A549 (cell line): ENCODE measurements at regions not wholly inside any gene's neighbourhood (a gene's known extent, or its start where the extent isn't known, plus 50 kb on each side); places are given as distances from the start of the nearest gene placed in this dataset.

Experiments used
- ATAC-seq, 2 experiments: fragments of 200-7000 bp in 1 of 2; fragments of >200 bp in 1 of 2; cut with Nextera tagmentation in 1 of 2; cut with Tn5 transposase in 1 of 2; 3 replicates each; pipeline versions ENCODE4 v1.8.0 to v1.9.1; 2018 to 2020; ENCODE audit warnings: mild to moderate bottlenecking in 1 of 2, moderate library complexity in 1 of 2
- CTCF ChIA-PET: fragments of 300-600 bp; sonication (Branson Sonifier 250); formaldehyde crosslinking; extraction: SDS; loops from one replicate; lab custom pipeline; 2021; ENCODE audit warnings: antibody characterized with exemption, inconsistent platforms; lab: Yijun Ruan, JAX
- POLR2A ChIA-PET: fragments of 350-600 bp; formaldehyde crosslinking; extraction: SDS; loops from one replicate; lab custom pipeline; 2021; ENCODE audit warnings: antibody characterized with exemption, inconsistent platforms; lab: Yijun Ruan, JAX
- DNase-seq, 2 experiments: peaks; one replicate each; pipeline versions ENCODE4 v3.0.0 to v3.0.0-alpha.2; 2011 to 2016; ENCODE audit warnings: low read depth in 1 of 2, low spot score in 1 of 2
- FAIRE-seq: peaks from 2 replicates; lab custom pipeline; 2011; peaks lifted over from hg19 to GRCh38; lab: Jason Lieb, UNC
- H3K27ac ChIP-seq, 2 experiments: fragments of >200 bp; sonication (Bioruptor Twin); formaldehyde crosslinking; 3 replicates each; pipeline ENCODE4 v1.5.1; 2016 to 2017
- H3K4me1 ChIP-seq: fragments of >200 bp; sonication (Bioruptor Twin); formaldehyde crosslinking; 3 replicates; pipeline ENCODE4 v1.6.1; 2016
- H3K4me2 ChIP-seq: fragments of >200 bp; sonication (Bioruptor Twin); formaldehyde crosslinking; 3 replicates; pipeline ENCODE4 v1.6.1; 2016
- H3K4me3 ChIP-seq: fragments of >200 bp; sonication (Bioruptor Twin); formaldehyde crosslinking; 3 replicates; pipeline ENCODE4 v1.5.1; 2016
- H3K9me3 ChIP-seq: fragments of >200 bp; sonication (Bioruptor Twin); formaldehyde crosslinking; 3 replicates; pipeline ENCODE4 v1.6.1; 2016
- CBX8 ChIP-seq: fragments of 200-600 bp; sonication (generic); IDR thresholded peaks from 2 replicates; pipeline ENCODE4 v1.6.1; 2016
- EHMT2 ChIP-seq: fragments of 200-600 bp; sonication (generic); IDR thresholded peaks from 2 replicates; pipeline ENCODE4 v1.6.1; 2016; ENCODE audit warnings: antibody characterized with exemption, low read depth, mild to moderate bottlenecking, moderate library complexity
- EP300 ChIP-seq, 2 experiments: fragments of >200 bp; sonication (Bioruptor Twin); formaldehyde crosslinking; IDR thresholded peaks; 2 replicates in 1 of 2; 3 replicates in 1 of 2; pipeline ENCODE4 v1.6.1; 2016 to 2017
- FOSB ChIP-seq: fragments of 250-450 bp; sonication (Bioruptor Pico); IDR thresholded peaks from 2 replicates; pipeline ENCODE4 v1.5.0; 2020; ENCODE audit warnings: mild to moderate bottlenecking, moderate library complexity
- HDAC2 ChIP-seq: fragments of 200-600 bp; sonication (generic); IDR thresholded peaks from 2 replicates; pipeline ENCODE4 v1.6.1; 2016
- HOXA7 ChIP-seq: fragments of 250-450 bp; sonication (Bioruptor Pico); IDR thresholded peaks from 2 replicates; pipeline ENCODE4 v1.5.0; 2020; ENCODE audit warnings: mild to moderate bottlenecking, moderate library complexity
- HOXB13 ChIP-seq: fragments of 250-450 bp; sonication (Bioruptor Pico); IDR thresholded peaks from 2 replicates; pipeline ENCODE4 v1.5.0; 2020; ENCODE audit warnings: low read depth, mild to moderate bottlenecking, moderate library complexity
- JUN ChIP-seq, 2 experiments: fragments of >200 bp; sonication (Bioruptor Twin); formaldehyde crosslinking; IDR thresholded peaks; 2 replicates in 1 of 2; 3 replicates in 1 of 2; pipeline ENCODE4 v1.6.1; 2016 to 2017
- KDM1A ChIP-seq: fragments of 200-600 bp; sonication (generic); IDR thresholded peaks from 2 replicates; pipeline ENCODE4 v1.6.1; 2016; ENCODE audit warnings: low read depth, mild to moderate bottlenecking
- MAFK ChIP-seq: fragments of 450-650 bp; IDR thresholded peaks from 2 replicates; pipeline ENCODE4 v1.6.1; 2014; ENCODE audit not compliant: partially characterized antibody
- MAZ ChIP-seq: fragments of 150-350 bp; IDR thresholded peaks from 2 replicates; pipeline ENCODE4 v1.6.1; 2014; ENCODE audit warnings: antibody characterized with exemption, low read depth, low read length, borderline replicate concordance
- MYC ChIP-seq: IDR thresholded peaks from 2 replicates; pipeline ENCODE4 v1.6.1; 2012; ENCODE audit warnings: mild to moderate bottlenecking, inconsistent platforms, low read length, improper control_type of control experiment, borderline replicate concordance
- PHF8 ChIP-seq: fragments of 200-600 bp; sonication (generic); IDR thresholded peaks from 2 replicates; pipeline ENCODE4 v1.6.1; 2016; ENCODE audit warnings: low read depth, mild to moderate bottlenecking, antibody characterized with exemption, moderate library complexity, borderline replicate concordance
- POLR2A ChIP-seq: IDR thresholded peaks from 2 replicates; pipeline ENCODE4 v1.6.1; 2012; ENCODE audit warnings: mild to moderate bottlenecking, low read length
- RAD21 ChIP-seq, 2 experiments: fragments of >200 bp in 1 of 2; sonication (Bioruptor Twin) in 1 of 2; formaldehyde crosslinking in 1 of 2; IDR thresholded peaks in 1 of 2; conservative IDR thresholded peaks in 1 of 2; 2 replicates in 1 of 2; 3 replicates in 1 of 2; pipeline ENCODE4 v1.6.1; 2012 to 2018; ENCODE audit warnings: inconsistent platforms in 1 of 2
- SMC3 ChIP-seq: fragments of >200 bp; sonication (Bioruptor Twin); formaldehyde crosslinking; IDR thresholded peaks from 3 replicates; pipeline ENCODE4 v1.6.1; 2018; ENCODE audit warnings: inconsistent platforms
- TFCP2L1 ChIP-seq: fragments of 250-450 bp; sonication (Bioruptor Pico); IDR thresholded peaks from 2 replicates; pipeline ENCODE4 v1.5.0; 2021; ENCODE audit warnings: mild to moderate bottlenecking
- TP53 ChIP-seq: fragments of 250-450 bp; sonication (Bioruptor Pico); IDR thresholded peaks from 2 replicates; pipeline ENCODE4 v1.5.0; 2021; ENCODE audit warnings: mild to moderate bottlenecking, moderate library complexity
- ZC3H11A ChIP-seq: fragments of 450-650 bp; IDR thresholded peaks from 2 replicates; pipeline ENCODE4 v1.6.1; 2014; ENCODE audit warnings: antibody characterized with exemption, mild to moderate bottlenecking
- ZFP36 ChIP-seq: fragments of 450-650 bp; IDR thresholded peaks from 2 replicates; pipeline ENCODE4 v1.6.1; 2014; ENCODE audit warnings: borderline replicate concordance; ENCODE audit not compliant: partially characterized antibody
- WGBS: methylation state at CpG from one replicate; pipeline ENCODE4 v1.1.6; 2017; ENCODE audit errors: missing lambda C conversion rate; 5-methylcytosine and 5-hydroxymethylcytosine counted together
- TF ChIP-seq, protein P1 (sequence below): fragments of >200 bp; sonication (Bioruptor Twin); formaldehyde crosslinking; IDR thresholded peaks from 2 replicates; pipeline ENCODE4 v1.6.1; 2016
- TF ChIP-seq, protein P2 (sequence below): fragments of 450-650 bp; IDR thresholded peaks from 2 replicates; pipeline ENCODE4 v1.6.1; 2014; ENCODE audit warnings: antibody characterized with exemption
- TF ChIP-seq, protein P3 (sequence below): IDR thresholded peaks from 2 replicates; pipeline ENCODE4 v1.6.1; 2012; ENCODE audit warnings: low read depth, borderline replicate concordance
- TF ChIP-seq, protein P4 (sequence below): fragments of 150-350 bp; IDR thresholded peaks from 2 replicates; pipeline ENCODE4 v1.6.1; 2014; ENCODE audit warnings: low read depth, mild to moderate bottlenecking, low read length
- TF ChIP-seq, protein P5 (sequence below): IDR thresholded peaks from 2 replicates; pipeline ENCODE4 v1.6.1; 2012
- TF ChIP-seq, protein P6 (sequence below): fragments of >200 bp; sonication (Bioruptor Twin); formaldehyde crosslinking; IDR thresholded peaks from 3 replicates; pipeline ENCODE4 v1.6.1; 2016
- TF ChIP-seq, protein P7 (sequence below): fragments of 250-450 bp; sonication (Bioruptor Pico); IDR thresholded peaks from 2 replicates; pipeline ENCODE4 v1.5.0; 2020; ENCODE audit warnings: low read depth, mild to moderate bottlenecking, moderate library complexity

DNA sequence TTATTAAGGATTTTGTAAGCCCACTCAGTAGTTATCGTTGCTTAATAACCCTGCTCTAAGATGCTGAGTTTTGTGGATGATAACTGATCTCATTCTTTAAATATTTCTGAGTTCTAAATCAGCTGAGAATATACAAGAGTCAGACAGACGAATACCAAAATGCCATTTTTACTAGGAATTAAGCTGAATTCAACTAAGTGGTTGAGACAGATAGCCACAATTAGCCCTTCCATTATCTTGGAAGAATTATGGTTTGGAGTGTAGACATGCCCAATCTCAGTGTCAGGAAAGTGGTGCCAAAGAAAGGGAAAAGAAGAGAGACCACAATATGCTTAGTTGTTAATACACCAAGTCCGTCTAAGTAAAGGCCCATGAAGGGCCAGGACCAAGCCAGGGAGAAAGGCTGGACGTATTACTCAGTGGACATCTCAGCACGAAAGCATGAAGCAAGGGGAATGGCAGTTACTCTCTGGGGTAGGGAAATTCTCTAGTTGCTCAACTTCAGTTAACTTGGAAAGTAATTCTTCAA is 58.6 kb downstream of the KCNA5 start:
- no peak overlapping the region for H3K27ac ChIP-seq
- POLR2A ChIA-PET = no interaction called here
- FAIRE-seq = no peak
- 2% methylated on average over 5 of the region's 5 CpGs for WGBS
- CTCF ChIA-PET = interaction anchor here (1.8 to 1.9 kb wide), 2 partner anchors 13 to 18 kb away, joined by 3 to 4 read pairs; no protein-coding TSS in a partner anchor
- no peaks in the 10 kb centered on the region for H3K4me1 ChIP-seq
- TF ChIP-seq, protein P1, sequence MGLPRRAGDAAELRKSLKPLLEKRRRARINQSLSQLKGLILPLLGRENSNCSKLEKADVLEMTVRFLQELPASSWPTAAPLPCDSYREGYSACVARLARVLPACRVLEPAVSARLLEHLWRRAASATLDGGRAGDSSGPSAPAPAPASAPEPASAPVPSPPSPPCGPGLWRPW = no peak
- no peak for TF ChIP-seq MAFK
- no peak for TF ChIP-seq ZC3H11A
- TF ChIP-seq, protein P2, sequence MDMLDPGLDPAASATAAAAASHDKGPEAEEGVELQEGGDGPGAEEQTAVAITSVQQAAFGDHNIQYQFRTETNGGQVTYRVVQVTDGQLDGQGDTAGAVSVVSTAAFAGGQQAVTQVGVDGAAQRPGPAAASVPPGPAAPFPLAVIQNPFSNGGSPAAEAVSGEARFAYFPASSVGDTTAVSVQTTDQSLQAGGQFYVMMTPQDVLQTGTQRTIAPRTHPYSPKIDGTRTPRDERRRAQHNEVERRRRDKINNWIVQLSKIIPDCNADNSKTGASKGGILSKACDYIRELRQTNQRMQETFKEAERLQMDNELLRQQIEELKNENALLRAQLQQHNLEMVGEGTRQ = no peak
- TF ChIP-seq MYC = no peak
- TF ChIP-seq HOXA7 (CRISPR knock-in tag) = no peak
- TF ChIP-seq FOSB (CRISPR knock-in tag) = no peak
- TF ChIP-seq ZFP36 = no peak
- no peak for TF ChIP-seq TP53 (CRISPR knock-in tag)
- TF ChIP-seq TFCP2L1 = no peak
- no peak for TF ChIP-seq CBX8
- TF ChIP-seq, protein P3, sequence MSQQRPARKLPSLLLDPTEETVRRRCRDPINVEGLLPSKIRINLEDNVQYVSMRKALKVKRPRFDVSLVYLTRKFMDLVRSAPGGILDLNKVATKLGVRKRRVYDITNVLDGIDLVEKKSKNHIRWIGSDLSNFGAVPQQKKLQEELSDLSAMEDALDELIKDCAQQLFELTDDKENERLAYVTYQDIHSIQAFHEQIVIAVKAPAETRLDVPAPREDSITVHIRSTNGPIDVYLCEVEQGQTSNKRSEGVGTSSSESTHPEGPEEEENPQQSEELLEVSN = no peak
- no peak for TF ChIP-seq JUN (IDR thresholded peaks at IDR 0.05)
- no peak for TF ChIP-seq POLR2A
- TF ChIP-seq MAZ = no peak
- no peak for TF ChIP-seq EHMT2
- no peak for TF ChIP-seq HDAC2
- no peak for DNase-seq
- H3K4me2 ChIP-seq = no peak overlapping the region
- H3K9me3 ChIP-seq = no peaks in the 10 kb centered on the region
- ATAC-seq = no peak
- H3K4me3 ChIP-seq = no peak overlapping the region

DNA sequence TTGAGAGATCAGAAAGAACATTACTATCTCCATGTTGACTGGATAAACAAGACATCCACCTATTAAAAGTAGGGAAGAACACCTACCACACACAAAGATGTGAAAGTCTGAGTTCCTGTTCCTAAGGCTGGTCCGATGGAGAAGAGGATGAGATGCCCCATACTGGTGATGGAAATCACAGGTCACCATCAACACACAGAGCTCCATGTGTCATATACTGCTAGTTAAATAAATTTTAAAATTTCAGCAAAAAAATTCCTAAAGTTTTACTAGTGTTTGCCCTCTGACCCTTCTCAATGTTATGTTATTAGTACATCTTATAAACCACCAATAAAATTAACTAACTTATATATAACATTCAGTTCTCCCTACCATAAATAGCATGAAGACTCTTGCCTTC is 59.1 kb downstream of the KCNA5 start:
- FAIRE-seq (no peak), ATAC-seq (no peak), DNase-seq (no peak)
- 0% methylated on average over 1 of the region's 1 CpG for WGBS
- POLR2A ChIA-PET = no interaction called here
- no peaks in the 10 kb centered on the region for H3K9me3 ChIP-seq
- H3K4me2 ChIP-seq = no peak overlapping the region
- CTCF ChIA-PET = interaction anchor here (1.1 to 2.4 kb wide), 4 partner anchors 13 to 22 kb away, joined by 3 to 7 read pairs (median 4); no protein-coding TSS in a partner anchor
- no peak overlapping the region for H3K4me3 ChIP-seq
- TF ChIP-seq FOSB (CRISPR knock-in tag) = no peak
- no peak for TF ChIP-seq PHF8
- TF ChIP-seq, protein P4, sequence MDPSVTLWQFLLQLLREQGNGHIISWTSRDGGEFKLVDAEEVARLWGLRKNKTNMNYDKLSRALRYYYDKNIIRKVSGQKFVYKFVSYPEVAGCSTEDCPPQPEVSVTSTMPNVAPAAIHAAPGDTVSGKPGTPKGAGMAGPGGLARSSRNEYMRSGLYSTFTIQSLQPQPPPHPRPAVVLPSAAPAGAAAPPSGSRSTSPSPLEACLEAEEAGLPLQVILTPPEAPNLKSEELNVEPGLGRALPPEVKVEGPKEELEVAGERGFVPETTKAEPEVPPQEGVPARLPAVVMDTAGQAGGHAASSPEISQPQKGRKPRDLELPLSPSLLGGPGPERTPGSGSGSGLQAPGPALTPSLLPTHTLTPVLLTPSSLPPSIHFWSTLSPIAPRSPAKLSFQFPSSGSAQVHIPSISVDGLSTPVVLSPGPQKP = no peak
- no peak for TF ChIP-seq RAD21 (conservative IDR thresholded peaks at IDR 0.05 in 1 of 2, IDR thresholded peaks at IDR 0.05 in 1 of 2)
- TF ChIP-seq ZC3H11A = no peak
- TF ChIP-seq HOXB13 = no peak
- no peak for TF ChIP-seq SMC3
- TF ChIP-seq, protein P5, sequence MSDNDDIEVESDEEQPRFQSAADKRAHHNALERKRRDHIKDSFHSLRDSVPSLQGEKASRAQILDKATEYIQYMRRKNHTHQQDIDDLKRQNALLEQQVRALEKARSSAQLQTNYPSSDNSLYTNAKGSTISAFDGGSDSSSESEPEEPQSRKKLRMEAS = no peak
- TF ChIP-seq, protein P6, sequence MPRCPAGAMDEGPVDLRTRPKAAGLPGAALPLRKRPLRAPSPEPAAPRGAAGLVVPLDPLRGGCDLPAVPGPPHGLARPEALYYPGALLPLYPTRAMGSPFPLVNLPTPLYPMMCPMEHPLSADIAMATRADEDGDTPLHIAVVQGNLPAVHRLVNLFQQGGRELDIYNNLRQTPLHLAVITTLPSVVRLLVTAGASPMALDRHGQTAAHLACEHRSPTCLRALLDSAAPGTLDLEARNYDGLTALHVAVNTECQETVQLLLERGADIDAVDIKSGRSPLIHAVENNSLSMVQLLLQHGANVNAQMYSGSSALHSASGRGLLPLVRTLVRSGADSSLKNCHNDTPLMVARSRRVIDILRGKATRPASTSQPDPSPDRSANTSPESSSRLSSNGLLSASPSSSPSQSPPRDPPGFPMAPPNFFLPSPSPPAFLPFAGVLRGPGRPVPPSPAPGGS = no peak
- TF ChIP-seq, protein P7, sequence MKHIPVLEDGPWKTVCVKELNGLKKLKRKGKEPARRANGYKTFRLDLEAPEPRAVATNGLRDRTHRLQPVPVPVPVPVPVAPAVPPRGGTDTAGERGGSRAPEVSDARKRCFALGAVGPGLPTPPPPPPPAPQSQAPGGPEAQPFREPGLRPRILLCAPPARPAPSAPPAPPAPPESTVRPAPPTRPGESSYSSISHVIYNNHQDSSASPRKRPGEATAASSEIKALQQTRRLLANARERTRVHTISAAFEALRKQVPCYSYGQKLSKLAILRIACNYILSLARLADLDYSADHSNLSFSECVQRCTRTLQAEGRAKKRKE (CRISPR knock-in tag) = no peak
- no peak for TF ChIP-seq KDM1A
- no peak for TF ChIP-seq EP300 (IDR thresholded peaks at IDR 0.05)
- no peak for TF ChIP-seq JUN (IDR thresholded peaks at IDR 0.05)
- TF ChIP-seq POLR2A = no peak
- no peaks in the 10 kb centered on the region for H3K4me1 ChIP-seq
- H3K27ac ChIP-seq = no peak overlapping the region
